K562 (cell line): ENCODE measurements at regions not wholly inside any gene's neighbourhood (a gene's known extent, or its start where the extent isn't known, plus 50 kb on each side); places are given as distances from the start of the nearest gene placed in this dataset.

Source experiments
- ATAC-seq: fragments of 200-7000 bp; cut with Tn5 transposase; 3 replicates; pipeline ENCODE4 v1.9.1; 2020; ENCODE audit warnings: moderate library complexity
- BruUV-seq: library from RNA; stranded (reverse); fragments of 400-500 nt; replicated peaks from 2 replicates; lab custom pipeline; 2021; lab: Mats Ljungman, UMichigan
- CTCF ChIA-PET: fragments of 300-600 bp; formaldehyde crosslinking; extraction: SDS; loops from one replicate; lab custom pipeline; 2021; ENCODE audit warnings: low intra/inter-chr PET ratio; lab: Yijun Ruan, JAX
- POLR2A ChIA-PET: fragments of 300-600, 350-650 bp; sonication (Branson Sonifier 250); formaldehyde crosslinking; extraction: SDS; loops from one replicate; lab custom pipeline; 2021; ENCODE audit warnings: antibody characterized with exemption, inconsistent platforms; lab: Yijun Ruan, JAX
- DNase-seq, 4 experiments: peaks; one replicate each; pipeline versions ENCODE4 v3.0.0 to v3.0.0-alpha.2; 2011 to 2018; ENCODE audit warnings: low spot score in 3 of 4, mixed read lengths in 3 of 4; ENCODE audit errors: extremely low read depth in 1 of 4
- FAIRE-seq: peaks from 2 replicates; lab custom pipeline; 2011; peaks lifted over from hg19 to GRCh38; lab: Jason Lieb, UNC
- H2AFZ ChIP-seq: 2 replicates; pipeline ENCODE4 v1.6.0; 2011; ENCODE audit warnings: low read depth, low read length, control low read depth, inconsistent platforms
- H3K27ac ChIP-seq: fragments of 200-600 bp; 3 replicates; pipeline ENCODE4 v1.8.0; 2011; ENCODE audit warnings: low read depth, mild to moderate bottlenecking, control low read depth, inconsistent platforms, low read length, moderate library complexity, mixed read lengths; ENCODE audit errors: extremely low read depth
- H3K27me3 ChIP-seq, 2 experiments: fragments of 300-600 bp in 1 of 2; 2 replicates in 1 of 2; 3 replicates in 1 of 2; pipeline versions ENCODE4 v1.6.0 to v1.8.0; 2011; ENCODE audit warnings: inconsistent platforms in 2 of 2, low read length in 2 of 2, mild to moderate bottlenecking in 1 of 2, mixed read lengths in 1 of 2, moderate library complexity in 1 of 2; ENCODE audit not compliant: control insufficient read depth in 2 of 2, insufficient read depth in 2 of 2
- H3K36me3 ChIP-seq: fragments of 300-600 bp; 3 replicates; pipeline ENCODE4 v1.8.0; 2011; ENCODE audit warnings: mild to moderate bottlenecking, low read length, inconsistent platforms; ENCODE audit not compliant: control insufficient read depth, insufficient read depth
- H3K4me1 ChIP-seq, 2 experiments: fragments of 200-600 bp in 1 of 2; replicated peaks in 1 of 2; 2 replicates in 1 of 2; 3 replicates in 1 of 2; pipeline versions ENCODE4 v1.5.1 to v1.8.0; 2011; ENCODE audit warnings: inconsistent platforms in 2 of 2, low read length in 2 of 2, mild to moderate bottlenecking in 1 of 2, mixed read lengths in 1 of 2, moderate library complexity in 1 of 2; ENCODE audit not compliant: control insufficient read depth in 2 of 2, insufficient read depth in 2 of 2
- H3K4me2 ChIP-seq: 2 replicates; pipeline ENCODE4 v1.6.1; 2011; ENCODE audit warnings: low read length, control low read depth, inconsistent platforms, mixed read lengths; ENCODE audit not compliant: insufficient read depth
- H3K4me3 ChIP-seq: fragments of 200-600 bp; sonication (generic), shearing (Covaris generic); 2 replicates; pipeline ENCODE4 v1.5.1; 2016; ENCODE audit warnings: control low read depth, inconsistent platforms
- H3K79me2 ChIP-seq: fragments of 200-600 bp; 3 replicates; pipeline ENCODE4 v1.8.0; 2011; ENCODE audit warnings: low read length, inconsistent platforms; ENCODE audit not compliant: control insufficient read depth, insufficient read depth
- H3K9ac ChIP-seq, 2 experiments: 2 replicates each; pipeline versions ENCODE4 v1.6.0 to v1.6.1; 2011; ENCODE audit warnings: low read depth in 2 of 2, low read length in 2 of 2, control low read depth in 1 of 2, inconsistent platforms in 1 of 2, mild to moderate bottlenecking in 1 of 2, mixed read lengths in 1 of 2; ENCODE audit not compliant: insufficient read depth in 1 of 2
- H3K9me1 ChIP-seq: one replicate; pipeline ENCODE4 v1.6.0; 2011; ENCODE audit warnings: inconsistent platforms, mild to moderate bottlenecking, low read length, moderate library complexity; ENCODE audit not compliant: control insufficient read depth, insufficient read depth
- H3K9me3 ChIP-seq: replicated peaks from 2 replicates; pipeline ENCODE4 v1.5.1; 2011; ENCODE audit warnings: low read depth, low read length, inconsistent platforms; ENCODE audit not compliant: control insufficient read depth, insufficient read depth
- H4K20me1 ChIP-seq: replicated peaks from 2 replicates; pipeline ENCODE4 v1.6.1; 2011; ENCODE audit warnings: low read length, inconsistent platforms, mixed read lengths; ENCODE audit not compliant: control insufficient read depth, insufficient read depth
- CEBPG ChIP-seq, 3 experiments: fragments of 200-800 bp in 1 of 3; sonication (Bioruptor generic) in 1 of 3; sonication (generic) in 1 of 3; formaldehyde crosslinking in 1 of 3; IDR thresholded peaks in 2 of 3; conservative IDR thresholded peaks in 1 of 3; 2 replicates each; pipeline versions ENCODE4 v1.6.1 to v1.8.0; 2016 to 2022; ENCODE audit warnings: missing compliant biosample characterization in 2 of 3, missing genetic modification characterization in 2 of 3, mild to moderate bottlenecking in 1 of 3, missing genetic modification reagents in 1 of 3
- ELK3 ChIP-seq: fragments of 450-650 bp; formaldehyde crosslinking; IDR thresholded peaks from 2 replicates; pipeline ENCODE4 v1.4.0; 2020; ENCODE audit warnings: mild to moderate bottlenecking
- EWSR1 ChIP-seq: fragments of 450-650 bp; IDR thresholded peaks from 2 replicates; pipeline ENCODE4 v1.6.1; 2018; ENCODE audit warnings: borderline replicate concordance, mild to moderate bottlenecking, low read depth, moderate library complexity; ENCODE audit not compliant: partially characterized antibody
- FOSL1 ChIP-seq: fragments of 200-800 bp; sonication (Bioruptor generic); conservative IDR thresholded peaks from 2 replicates; pipeline ENCODE4 v1.6.1; 2016; ENCODE audit warnings: missing genetic modification characterization, missing compliant biosample characterization
- GATAD2A ChIP-seq: fragments of 450-650 bp; IDR thresholded peaks from 2 replicates; pipeline ENCODE4 v1.6.1; 2017
- MAFK ChIP-seq: IDR thresholded peaks from 2 replicates; pipeline ENCODE4 v1.6.1; 2011; ENCODE audit warnings: low read length, improper control_type of control experiment
- MTA3 ChIP-seq: fragments of 450-650 bp; formaldehyde crosslinking; IDR thresholded peaks from 2 replicates; pipeline ENCODE4 v1.6.1; 2017; ENCODE audit warnings: mild to moderate bottlenecking, borderline replicate concordance
- SP1 ChIP-seq: sonication (generic); formaldehyde crosslinking; IDR thresholded peaks from 2 replicates; pipeline ENCODE4 v1.8.1; 2022; ENCODE audit warnings: mild to moderate bottlenecking, missing genetic modification reagents
- TCF7L2 ChIP-seq: fragments of 150-350 bp; IDR thresholded peaks from 2 replicates; pipeline ENCODE4 v1.6.1; 2016; ENCODE audit warnings: low read depth, mild to moderate bottlenecking, low read length, moderate library complexity
- ZBTB17 ChIP-seq: fragments of 450-650 bp; formaldehyde crosslinking; IDR thresholded peaks from 2 replicates; pipeline ENCODE4 v1.4.0; 2020; ENCODE audit warnings: mild to moderate bottlenecking
- ZFP36 ChIP-seq: fragments of 150-350 bp; IDR thresholded peaks from 2 replicates; pipeline ENCODE4 v1.6.1; 2018; ENCODE audit warnings: low read length, low read depth; ENCODE audit not compliant: partially characterized antibody
- ZNF324 ChIP-seq: fragments of 250-450 bp; sonication (Bioruptor Pico); IDR thresholded peaks from 2 replicates; pipeline ENCODE4 v1.4.0; 2020; ENCODE audit warnings: mild to moderate bottlenecking
- ZNF586 ChIP-seq: fragments of 450-650 bp; formaldehyde crosslinking; conservative IDR thresholded peaks from 2 replicates; pipeline ENCODE4 v1.4.0; 2020; ENCODE audit warnings: mild to moderate bottlenecking, moderate library complexity
- ZNF609 ChIP-seq: sonication (generic); formaldehyde crosslinking; IDR thresholded peaks from 2 replicates; pipeline ENCODE4 v1.8.1; 2023; ENCODE audit warnings: missing genetic modification reagents, mild to moderate bottlenecking, borderline replicate concordance
- ZSCAN29 ChIP-seq: fragments of 450-650 bp; IDR thresholded peaks from 2 replicates; pipeline ENCODE4 v1.6.1; 2017
- WGBS: fragments of 100-300 bp; shearing (Covaris generic); methylation state at CpG from one replicate; pipeline ENCODE4 v1.1.6; 2016; ENCODE audit warnings: low coverage, mixed read lengths; ENCODE audit not compliant: insufficient coverage; ENCODE audit errors: missing lambda C conversion rate; 5-methylcytosine and 5-hydroxymethylcytosine counted together
- in situ Hi-C: fragments of 300-500 bp; cut with MboI; formaldehyde crosslinking; loops from 4 replicates; pipeline ENCODE4 v1.15.0; 2018; ENCODE audit warnings: inconsistent platforms, mixed read lengths
- intact Hi-C: fragments of 100-400 bp; cut with micrococcal nuclease; formaldehyde crosslinking; loops from 2 replicates; pipeline ENCODE4 v1.14.2; 2022

- H2AFZ ChIP-seq = no peak overlapping the region
- no peaks in the 10 kb centered on the region for H4K20me1 ChIP-seq
- no peaks in the 10 kb centered on the region for H3K36me3 ChIP-seq
- no peak overlapping the region for H3K27ac ChIP-seq
- no peak overlapping the region for H3K4me2 ChIP-seq
- H3K27me3 ChIP-seq = no peaks in the 10 kb centered on the region
- WGBS = 0% methylated on average over 3 of the region's 4 CpGs
- H3K4me3 ChIP-seq = no peak overlapping the region
- CTCF ChIA-PET = no interaction called here
- no peaks in the 10 kb centered on the region for H3K9me1 ChIP-seq
- in situ Hi-C loops = no loop called here
- intact Hi-C loops = no loop called here
- no peak for FAIRE-seq
- ATAC-seq = no peak
- POLR2A ChIA-PET = no interaction called here
- H3K79me2 ChIP-seq = no peaks in the 10 kb centered on the region
- H3K9ac ChIP-seq = no peak overlapping the region
- TF ChIP-seq TCF7L2 (no peak), ZNF586 (CRISPR knock-in tag) (no peak), SP1 (CRISPR knock-in tag) (no peak), EWSR1 (no peak), ZBTB17 (CRISPR knock-in tag) (no peak), MAFK (no peak), ELK3 (CRISPR knock-in tag) (no peak), ZFP36 (no peak), MTA3 (no peak), ZNF324 (CRISPR knock-in tag) (no peak), GATAD2A (no peak), FOSL1 (tag) (no peak), ZSCAN29 (no peak), CEBPG (CRISPR knock-in tag; IDR thresholded peaks at IDR 0.05) (no peak), CEBPG (tag; conservative IDR thresholded peaks at IDR 0.05 in 1 of 2, IDR thresholded peaks at IDR 0.05 in 1 of 2) (no peak), ZNF609 (no peak)
- no TSS peak for BruUV-seq
- H3K4me1 ChIP-seq = no peaks in the 10 kb centered on the region
- no peak for DNase-seq
- no peaks in the 10 kb centered on the region; the same call in 1 of the 2 replicates for H3K9me3 ChIP-seq
These were observed 1001.1 kb downstream of the OLFM4 start for GRCh38 chr13:54029720-54030119.
